HepG2 (cell line): ENCODE measurements at regions not wholly inside any gene's neighbourhood (a gene's known extent, or its start where the extent isn't known, plus 50 kb on each side); places are given as distances from the start of the nearest gene placed in this dataset.

Source experiments
- ATAC-seq: fragments of 200-7000 bp; cut with Tn5 transposase; 3 replicates; pipeline ENCODE4 v1.9.1; 2020; ENCODE audit warnings: mild to moderate bottlenecking, moderate library complexity
- BruUV-seq: library from RNA; stranded (reverse); fragments of 400-500 nt; replicated peaks from 2 replicates; lab custom pipeline; 2021; lab: Mats Ljungman, UMichigan
- CTCF ChIA-PET: fragments of 300-600 bp; formaldehyde crosslinking; extraction: SDS; loops from one replicate; lab custom pipeline; 2021; ENCODE audit warnings: low total read pairs, inconsistent platforms, low intra/inter-chr PET ratio; lab: Yijun Ruan, JAX
- POLR2A ChIA-PET: fragments of 350-600 bp; sonication (Branson Sonifier 250); formaldehyde crosslinking; loops from one replicate; lab custom pipeline; 2020; ENCODE audit warnings: antibody characterized with exemption, inconsistent platforms; lab: Yijun Ruan, JAX
- DNase-seq: peaks from one replicate; pipeline ENCODE4 v3.0.0-alpha.2; 2015; ENCODE audit warnings: low spot score
- FAIRE-seq: peaks from 3 replicates; lab custom pipeline; 2011; peaks lifted over from hg19 to GRCh38; lab: Jason Lieb, UNC
- H2AFZ ChIP-seq: one replicate; pipeline ENCODE4 v1.6.1; 2011; ENCODE audit warnings: low read length, inconsistent platforms
- H3K27ac ChIP-seq: fragments of 300-600 bp; 3 replicates; pipeline ENCODE4 v1.8.0; 2011; ENCODE audit warnings: mixed run types, mild to moderate bottlenecking, mixed read lengths, low read length, inconsistent platforms; ENCODE audit not compliant: insufficient read depth; ENCODE audit errors: extremely low read length
- H3K27me3 ChIP-seq, 2 experiments: fragments of 200-600 bp in 1 of 2; 2 replicates in 1 of 2; 3 replicates in 1 of 2; pipeline versions ENCODE4 v1.6.0 to v1.8.0; 2011; ENCODE audit warnings: low read length in 2 of 2, mild to moderate bottlenecking in 2 of 2, moderate library complexity in 2 of 2, inconsistent platforms in 1 of 2; ENCODE audit not compliant: insufficient read depth in 2 of 2, control insufficient read depth in 1 of 2
- H3K36me3 ChIP-seq, 2 experiments: fragments of 200-600 bp in 1 of 2; replicated peaks in 1 of 2; 2 replicates in 1 of 2; 3 replicates in 1 of 2; pipeline versions ENCODE4 v1.5.1 to v1.8.0; 2011; ENCODE audit warnings: low read length in 2 of 2, inconsistent platforms in 1 of 2; ENCODE audit not compliant: insufficient read depth in 2 of 2, control insufficient read depth in 1 of 2
- H3K4me1 ChIP-seq: 2 replicates; pipeline ENCODE4 v1.5.1; 2012; ENCODE audit warnings: low read length, inconsistent platforms; ENCODE audit not compliant: insufficient read depth
- H3K4me2 ChIP-seq: 2 replicates; pipeline ENCODE4 v1.6.0; 2011; ENCODE audit warnings: low read depth, low read length, inconsistent platforms
- H3K4me3 ChIP-seq, 3 experiments: fragments of 200-600 bp in 1 of 3; sonication (generic), shearing (Covaris generic) in 1 of 3; replicated peaks in 1 of 3; 2 replicates each; pipeline ENCODE4 v1.5.1; 2011 to 2016; ENCODE audit warnings: low read length in 3 of 3, inconsistent platforms in 2 of 3, low read depth in 2 of 3, mild to moderate bottlenecking in 2 of 3, control low read depth in 1 of 3, mixed read lengths in 1 of 3; ENCODE audit not compliant: insufficient read depth in 1 of 3
- H3K79me2 ChIP-seq: one replicate; pipeline ENCODE4 v1.6.1; 2011; ENCODE audit warnings: low read length, inconsistent platforms; ENCODE audit not compliant: insufficient read depth
- H3K9ac ChIP-seq: 2 replicates; pipeline ENCODE4 v1.6.0; 2011; ENCODE audit warnings: mild to moderate bottlenecking, low read depth, low read length, inconsistent platforms; ENCODE audit not compliant: insufficient read depth
- H3K9me3 ChIP-seq: 2 replicates; pipeline ENCODE4 v1.5.1; 2012; ENCODE audit warnings: mild to moderate bottlenecking, low read length
- H4K20me1 ChIP-seq: 2 replicates; pipeline ENCODE4 v1.6.0; 2011; ENCODE audit warnings: inconsistent platforms, mild to moderate bottlenecking, low read length, moderate library complexity; ENCODE audit not compliant: insufficient read depth
- CSRNP1 ChIP-seq: sonication (generic); formaldehyde crosslinking; IDR thresholded peaks from 2 replicates; pipeline ENCODE4 v1.8.1; 2023; ENCODE audit warnings: mild to moderate bottlenecking, missing genetic modification reagents
- GPN1 ChIP-seq: sonication (generic); formaldehyde crosslinking; IDR thresholded peaks from 2 replicates; pipeline ENCODE4 v1.5.1; 2020; ENCODE audit warnings: missing genetic modification reagents, borderline replicate concordance
- HOXA9 ChIP-seq: sonication (generic); formaldehyde crosslinking; IDR thresholded peaks from 2 replicates; pipeline ENCODE4 v1.8.1; 2022; ENCODE audit warnings: missing genetic modification reagents, mild to moderate bottlenecking, moderate library complexity, borderline replicate concordance
- MATR3 ChIP-seq: sonication (generic); formaldehyde crosslinking; IDR thresholded peaks from 2 replicates; pipeline ENCODE4 v1.4.0; 2020; ENCODE audit warnings: missing genetic modification reagents
- MEIS2 ChIP-seq: sonication (generic); formaldehyde crosslinking; IDR thresholded peaks from 2 replicates; pipeline ENCODE4 v1.9.0; 2021; ENCODE audit warnings: mild to moderate bottlenecking, missing genetic modification reagents
- MXD4 ChIP-seq: IDR thresholded peaks from 2 replicates; pipeline ENCODE4 v1.6.1; 2016; ENCODE audit warnings: mild to moderate bottlenecking, missing biosample characterization, missing genetic modification reagents
- REXO4 ChIP-seq: sonication (generic); formaldehyde crosslinking; IDR thresholded peaks from 2 replicates; pipeline ENCODE4 v1.8.0; 2022; ENCODE audit warnings: missing genetic modification reagents, mild to moderate bottlenecking, borderline replicate concordance
- SALL1 ChIP-seq: sonication (generic); formaldehyde crosslinking; IDR thresholded peaks from 2 replicates; pipeline ENCODE4 v1.8.0; 2022; ENCODE audit warnings: mild to moderate bottlenecking, missing genetic modification reagents
- THAP9 ChIP-seq: sonication (generic); formaldehyde crosslinking; IDR thresholded peaks from 2 replicates; pipeline ENCODE4; 2020; ENCODE audit warnings: missing genetic modification reagents, mild to moderate bottlenecking, borderline replicate concordance
- U2AF1 ChIP-seq: fragments of 200-400 bp; formaldehyde crosslinking; optimal IDR thresholded peaks from 2 replicates; pipeline ENCODE3; 2017; ENCODE audit warnings: mild to moderate bottlenecking, low read depth, low read length
- ZBTB33 ChIP-seq: sonication (generic); formaldehyde crosslinking; IDR thresholded peaks from 2 replicates; pipeline ENCODE4 v1.4.0; 2020; ENCODE audit warnings: missing genetic modification reagents
- ZNF446 ChIP-seq: sonication (generic); formaldehyde crosslinking; IDR thresholded peaks from 2 replicates; pipeline ENCODE4 v1.5.0; 2020; ENCODE audit warnings: mild to moderate bottlenecking, missing genetic modification reagents
- ZNF503 ChIP-seq: sonication (generic); formaldehyde crosslinking; IDR thresholded peaks from 2 replicates; pipeline ENCODE4 v1.4.0; 2020; ENCODE audit warnings: missing genetic modification reagents
- ZNF704 ChIP-seq: sonication (generic); formaldehyde crosslinking; IDR thresholded peaks from 2 replicates; pipeline ENCODE4 v1.8.1; 2023; ENCODE audit warnings: mild to moderate bottlenecking, inconsistent platforms, moderate library complexity, missing genetic modification reagents, borderline replicate concordance
- WGBS: methylation state at CpG from one replicate; pipeline ENCODE4 v1.1.6; 2017; ENCODE audit warnings: low lambda C conversion rate; 5-methylcytosine and 5-hydroxymethylcytosine counted together
- in situ Hi-C: cut with HindIII; loops from 2 replicates; pipeline ENCODE4 v1.10.0; 2017; ENCODE audit warnings: low pct_unique_long_range_greater_than_20kb; ENCODE audit not compliant: extremely low pct_ligation_motif_present
- intact Hi-C: fragments of 100-400 bp; cut with micrococcal nuclease; formaldehyde crosslinking; loops from one replicate; pipeline ENCODE4 v1.10.0; 2022; ENCODE audit not compliant: unreplicated experiment

- TF ChIP-seq ZBTB33 (CRISPR knock-in tag): 0 out of 2 replicates have a peak, but pooled peaks have one; percentile 20
Measured at GRCh38 chr11:71186806-71187205, 65.6 kb downstream of the SHANK2 start (continued).

GRCh38 chr11:71185411-71185810 is 67.0 kb downstream of the SHANK2 start:
- peaks cover 19% of the 10 kb centered on the region for H3K4me1 ChIP-seq
- H2AFZ ChIP-seq: no peak overlapping the region
- H3K4me2 ChIP-seq: no peak overlapping the region
- H3K9ac ChIP-seq: no peak overlapping the region
- no peak for DNase-seq
- CTCF ChIA-PET: no interaction called here
- ATAC-seq: no peak
- H4K20me1 ChIP-seq: peaks cover 34% of the 10 kb centered on the region
- H3K9me3 ChIP-seq: no peaks in the 10 kb centered on the region
- H3K79me2 ChIP-seq: peaks cover 38% of the 10 kb centered on the region
- no peak overlapping the region for H3K27ac ChIP-seq
- POLR2A ChIA-PET: no interaction called here
- 83% methylated on average over 3 of the region's 3 CpGs for WGBS
- in situ Hi-C loops: no loop called here
- no peak for FAIRE-seq
- H3K36me3 ChIP-seq: peaks cover 7 to 53% of the 10 kb centered on the region in 2 experiments; a peak in 4 of 5 replicates
- intact Hi-C loops: no loop called here
- H3K27me3 ChIP-seq: no peaks in the 10 kb centered on the region
- H3K4me3 ChIP-seq: no peak overlapping the region
- BruUV-seq: no TSS peak
- no peak for TF ChIP-seq HOXA9 (CRISPR knock-in tag)
- no peak for TF ChIP-seq THAP9
- TF ChIP-seq MXD4 (CRISPR knock-in tag): no peak
- no peak for TF ChIP-seq ZNF446 (CRISPR knock-in tag)
- no peak for TF ChIP-seq MATR3 (CRISPR knock-in tag)
- TF ChIP-seq ZNF704 (CRISPR knock-in tag): no peak
- no peak for TF ChIP-seq U2AF1
- no peak for TF ChIP-seq ZNF503 (CRISPR knock-in tag)
- no peak for TF ChIP-seq REXO4 (CRISPR knock-in tag)
- no peak for TF ChIP-seq GPN1 (CRISPR knock-in tag)
- TF ChIP-seq SALL1: no peak
- TF ChIP-seq CSRNP1 (CRISPR knock-in tag): no peak
- TF ChIP-seq MEIS2 (CRISPR knock-in tag): no peak
